ENCODE measurements at regions not wholly inside any gene's neighbourhood (a gene's known extent, or its start where the extent isn't known, plus 50 kb on each side); places are given as distances from the start of the nearest gene placed in this dataset.

DNA sequence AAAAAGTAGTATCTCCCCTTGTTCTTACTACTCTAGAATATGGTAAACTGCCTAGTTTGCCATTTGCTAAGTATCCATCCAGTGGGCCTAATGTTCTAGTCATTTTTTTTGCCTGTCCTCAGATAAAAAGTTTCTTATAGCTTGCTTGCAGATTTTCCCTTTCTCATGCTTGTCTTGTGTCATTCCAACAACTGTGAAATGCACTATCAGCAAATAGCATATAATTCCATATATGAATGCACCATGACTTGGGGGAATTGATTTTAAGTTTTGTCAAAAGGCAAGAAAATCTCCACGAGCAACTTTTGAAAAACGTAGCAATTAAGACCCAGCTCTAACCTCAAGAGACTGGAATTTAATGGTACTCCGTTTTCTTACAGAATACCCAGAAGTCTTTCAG is 286.2 kb upstream of the GPR149 start:
- no peaks in the 10 kb centered on the region for H3K27me3 Mint-ChIP-seq
- H3K4me1 Mint-ChIP-seq (ENCODE audit: low read depth), result no peaks in the 10 kb centered on the region
- intact Hi-C loops (cut with micrococcal nuclease), result no loop called here
- POLR2A ChIA-PET, result no interaction called here
- H3K9me3 Mint-ChIP-seq, result no peaks in the 10 kb centered on the region
- DNase-seq, result no peak
- no peaks in the 10 kb centered on the region for H3K36me3 Mint-ChIP-seq
- no peak overlapping the region for H3K27ac Mint-ChIP-seq
- CTCF ChIA-PET, result no interaction called here
- H3K4me3 Mint-ChIP-seq, result no peak overlapping the region

DNA sequence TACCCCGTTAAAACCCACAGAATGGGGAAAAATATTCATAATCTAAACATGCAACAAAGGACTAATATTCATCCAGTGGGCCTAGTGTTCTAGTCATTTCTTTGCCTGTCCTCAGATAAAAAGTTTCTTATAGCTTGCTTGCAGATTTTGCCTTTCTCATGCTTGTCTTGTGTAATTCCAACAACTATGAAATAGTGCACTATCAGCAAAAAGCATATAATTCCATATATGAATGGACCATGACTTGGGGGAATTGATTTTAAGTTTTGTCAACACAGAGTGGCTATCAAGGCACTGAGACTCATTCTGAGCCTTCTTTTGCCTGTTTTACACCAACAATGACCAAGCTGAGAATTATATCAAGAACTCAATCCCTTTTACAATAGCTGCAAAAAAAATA is 278.6 kb upstream of the GPR149 start:
- no peaks in the 10 kb centered on the region for H3K9me3 Mint-ChIP-seq
- DNase-seq, result no peak
- no peaks in the 10 kb centered on the region for H3K4me1 Mint-ChIP-seq (ENCODE audit: low read depth)
- CTCF ChIA-PET, result no interaction called here
- POLR2A ChIA-PET, result no interaction called here
- no peak overlapping the region for H3K4me3 Mint-ChIP-seq
- no peak overlapping the region for H3K27ac Mint-ChIP-seq
- no peaks in the 10 kb centered on the region for H3K27me3 Mint-ChIP-seq
- intact Hi-C loops (cut with micrococcal nuclease), result no loop called here
- H3K36me3 Mint-ChIP-seq, result no peaks in the 10 kb centered on the region

DNA sequence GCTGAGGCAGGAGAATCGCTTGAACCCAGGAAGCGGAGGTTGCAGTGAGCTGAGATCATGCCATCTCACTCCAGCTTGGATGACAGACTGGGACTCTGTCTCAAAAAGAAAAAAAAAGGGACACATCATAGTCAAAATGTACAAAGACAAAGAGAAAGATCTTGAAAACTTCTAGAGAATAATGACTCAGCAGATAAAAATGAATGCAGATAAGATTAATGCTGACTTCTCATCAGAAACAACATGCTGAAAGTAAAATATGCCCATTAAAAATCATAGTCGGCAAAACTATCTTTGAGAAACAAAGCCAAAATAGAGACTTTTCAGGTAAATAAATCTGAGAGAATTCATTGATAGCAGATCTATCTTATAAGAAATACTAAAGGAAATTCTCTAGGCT is 271.1 kb upstream of the GPR149 start:
- DNase-seq, result no peak
- no peaks in the 10 kb centered on the region for H3K4me1 Mint-ChIP-seq (ENCODE audit: low read depth)
- H3K36me3 Mint-ChIP-seq, result no peaks in the 10 kb centered on the region
- no peaks in the 10 kb centered on the region for H3K9me3 Mint-ChIP-seq
- ChIA-PET CTCF (no interaction called here), POLR2A (no interaction called here)
- intact Hi-C loops (cut with micrococcal nuclease), result no loop called here
- H3K4me3 Mint-ChIP-seq, result no peak overlapping the region
- no peaks in the 10 kb centered on the region for H3K27me3 Mint-ChIP-seq
- no peak overlapping the region for H3K27ac Mint-ChIP-seq

DNA sequence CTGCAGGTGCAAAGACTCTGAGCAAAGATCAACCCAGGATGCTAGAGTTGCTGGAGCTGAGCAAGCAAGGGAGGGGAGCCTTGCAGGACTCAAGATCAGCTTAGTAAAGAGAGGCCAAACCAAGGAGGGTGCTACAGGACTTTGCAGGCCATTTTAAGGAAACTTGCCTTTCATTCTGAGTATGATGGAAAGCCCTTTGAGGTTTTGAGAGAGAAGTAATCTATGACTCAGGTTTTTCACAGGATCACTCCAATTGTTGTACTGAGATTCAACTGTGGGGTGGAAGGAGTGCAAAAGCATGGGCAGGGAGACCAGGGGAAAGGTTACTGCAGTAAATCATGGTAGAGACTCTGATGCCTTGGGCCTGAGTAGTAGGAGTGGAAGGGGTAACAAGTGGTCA is 260.4 kb upstream of the GPR149 start:
- no peaks in the 10 kb centered on the region for H3K9me3 Mint-ChIP-seq
- CTCF ChIA-PET, result no interaction called here
- no peaks in the 10 kb centered on the region for H3K36me3 Mint-ChIP-seq
- intact Hi-C loops (cut with micrococcal nuclease), result no loop called here
- no peak overlapping the region for H3K27ac Mint-ChIP-seq
- H3K4me3 Mint-ChIP-seq, result no peak overlapping the region
- no peaks in the 10 kb centered on the region for H3K4me1 Mint-ChIP-seq (ENCODE audit: low read depth)
- DNase-seq, result no peak
- no peaks in the 10 kb centered on the region for H3K27me3 Mint-ChIP-seq
- POLR2A ChIA-PET, result no interaction called here

DNA sequence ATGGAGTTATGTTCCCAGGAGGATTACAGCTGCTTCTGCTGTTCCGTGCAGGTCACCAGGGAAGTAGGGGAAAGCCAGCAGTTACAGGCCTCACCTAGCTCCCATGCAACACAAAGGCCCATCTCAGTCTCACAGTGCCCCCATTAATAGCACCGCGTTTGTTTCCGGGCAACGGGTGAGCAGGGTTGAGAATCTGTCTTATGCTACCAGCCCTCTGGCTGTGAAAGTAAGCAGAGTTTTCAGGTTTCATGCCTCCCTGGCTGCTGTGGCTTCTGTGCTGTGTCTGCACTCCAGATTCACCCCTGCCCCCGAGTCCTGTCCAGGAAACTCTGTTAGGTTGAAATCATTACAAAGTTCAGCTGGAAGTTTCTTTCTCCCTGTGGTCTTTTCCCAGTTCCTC is 254.4 kb upstream of the GPR149 start:
- peaks cover 26% of the 10 kb centered on the region for H3K9me3 Mint-ChIP-seq
- no peaks in the 10 kb centered on the region for H3K36me3 Mint-ChIP-seq
- ChIA-PET POLR2A (no interaction called here), CTCF (no interaction called here)
- H3K27ac Mint-ChIP-seq, result no peak overlapping the region
- no peak for DNase-seq
- no peaks in the 10 kb centered on the region for H3K27me3 Mint-ChIP-seq
- no peaks in the 10 kb centered on the region for H3K4me1 Mint-ChIP-seq (ENCODE audit: low read depth)
- intact Hi-C loops (cut with micrococcal nuclease), result no loop called here
- H3K4me3 Mint-ChIP-seq, result no peak overlapping the region

DNA sequence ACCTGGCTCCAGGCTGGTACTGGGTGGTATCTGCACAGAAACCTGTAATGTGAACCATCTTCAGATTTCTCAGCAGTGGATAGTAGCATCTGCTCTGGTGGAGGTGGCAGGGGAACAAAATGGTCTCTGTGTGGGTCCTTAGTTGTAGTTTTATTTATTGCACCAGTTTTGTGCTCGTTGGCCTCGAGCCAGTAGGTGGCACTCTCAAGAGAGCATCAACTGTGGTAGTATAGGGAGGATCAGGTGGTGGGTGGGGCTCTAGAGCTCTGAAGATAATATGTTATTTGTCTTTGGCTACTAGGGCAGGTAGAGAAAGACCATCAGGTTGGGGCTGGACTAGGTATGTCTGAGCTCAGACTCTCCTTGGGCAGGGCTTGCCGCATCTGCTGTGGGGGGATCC is 254.0 kb upstream of the GPR149 start:
- DNase-seq, result no peak
- no peak overlapping the region for H3K4me3 Mint-ChIP-seq
- H3K4me1 Mint-ChIP-seq (ENCODE audit: low read depth), result no peaks in the 10 kb centered on the region
- CTCF ChIA-PET, result no interaction called here
- H3K36me3 Mint-ChIP-seq, result no peaks in the 10 kb centered on the region
- H3K9me3 Mint-ChIP-seq, result peaks cover 26% of the 10 kb centered on the region
- no peaks in the 10 kb centered on the region for H3K27me3 Mint-ChIP-seq
- intact Hi-C loops (cut with micrococcal nuclease), result no loop called here
- POLR2A ChIA-PET, result no interaction called here
- H3K27ac Mint-ChIP-seq, result no peak overlapping the region

DNA sequence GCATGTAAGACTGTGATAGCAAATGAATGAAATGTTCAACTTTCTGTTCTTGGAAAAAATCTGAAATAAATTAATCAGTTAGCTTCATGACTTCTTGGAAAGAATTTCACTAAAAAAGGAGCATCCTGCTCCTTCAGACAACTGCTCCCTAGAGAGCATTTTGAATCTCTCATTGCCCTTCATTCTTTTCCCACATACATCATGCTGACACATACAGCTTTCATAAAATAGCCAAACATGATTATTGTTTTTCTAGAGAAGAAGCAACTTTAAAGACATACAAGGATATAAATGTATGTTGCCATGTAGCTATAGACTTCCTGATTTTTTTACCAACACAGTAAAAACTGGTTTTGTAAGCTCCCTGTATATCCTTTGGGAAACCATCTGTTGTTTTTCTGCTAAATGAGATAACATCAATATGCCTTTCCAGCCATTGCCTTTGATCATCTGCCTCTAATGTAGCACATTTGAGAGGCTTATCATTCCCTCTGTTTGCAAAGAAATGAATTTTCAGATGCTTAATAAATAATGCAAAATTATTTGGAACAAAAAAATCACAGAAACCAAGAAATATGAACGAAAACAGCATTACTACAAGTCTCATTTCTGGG is 248.2 kb upstream of the GPR149 start:
- no peaks in the 10 kb centered on the region for H3K4me1 Mint-ChIP-seq (ENCODE audit: low read depth)
- no peak overlapping the region for H3K4me3 Mint-ChIP-seq
- H3K27me3 Mint-ChIP-seq, result no peaks in the 10 kb centered on the region
- CTCF ChIA-PET, result no interaction called here
- H3K36me3 Mint-ChIP-seq, result no peaks in the 10 kb centered on the region
- intact Hi-C loops (cut with micrococcal nuclease), result no loop called here
- no peak for DNase-seq
- POLR2A ChIA-PET, result no interaction called here
- peaks cover 14% of the 10 kb centered on the region for H3K9me3 Mint-ChIP-seq
- H3K27ac Mint-ChIP-seq, result no peak overlapping the region

DNA sequence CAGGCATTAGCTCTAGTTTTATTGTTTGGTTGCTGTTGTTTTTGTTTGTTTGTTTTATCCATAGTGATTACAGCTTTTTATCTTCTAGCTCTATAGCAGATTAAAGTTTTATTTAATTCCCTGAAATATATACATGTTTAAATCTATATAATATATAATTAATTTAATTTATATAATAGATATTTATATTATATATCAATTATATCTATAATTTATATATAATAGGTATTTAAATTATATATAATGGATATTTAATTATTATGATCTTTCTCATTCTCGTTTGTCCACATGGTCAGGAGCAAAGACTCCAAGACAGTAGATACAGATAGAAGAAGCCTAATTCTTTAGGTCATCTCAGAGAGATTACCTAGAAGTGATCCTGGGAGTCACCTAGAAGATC is 238.8 kb upstream of the GPR149 start:
- Mint-ChIP-seq H3K27ac (no peak overlapping the region), H3K9me3 (peaks cover 3% of the 10 kb centered on the region), H3K36me3 (no peaks in the 10 kb centered on the region), H3K4me3 (no peak overlapping the region), H3K4me1 (ENCODE audit: low read depth) (no peaks in the 10 kb centered on the region), H3K27me3 (no peaks in the 10 kb centered on the region)
- intact Hi-C loops (cut with micrococcal nuclease), result no loop called here
- ChIA-PET POLR2A (no interaction called here), CTCF (no interaction called here)
- no peak for DNase-seq

DNA sequence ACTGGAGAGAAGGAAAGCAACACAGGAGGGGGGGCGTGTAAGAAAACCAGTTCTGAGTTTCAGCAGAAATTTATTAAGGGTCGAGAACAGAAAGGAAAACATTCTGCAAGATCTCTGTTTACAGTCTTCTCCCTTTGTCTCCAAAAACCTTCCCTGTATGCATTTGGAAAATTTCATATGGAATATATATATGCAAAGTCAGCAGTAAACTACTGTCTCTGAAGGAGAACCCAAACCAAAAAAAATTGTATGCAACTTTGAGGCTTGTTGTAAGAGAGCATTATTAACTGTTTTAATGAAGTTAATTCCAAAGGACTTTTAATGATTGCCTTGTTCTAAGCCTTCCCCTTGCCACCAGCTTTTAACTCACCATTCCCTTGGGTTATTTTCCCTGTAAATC is 238.2 kb upstream of the GPR149 start:
- CTCF ChIA-PET, result no interaction called here
- POLR2A ChIA-PET, result no interaction called here
- no peak for DNase-seq
- H3K36me3 Mint-ChIP-seq, result no peaks in the 10 kb centered on the region
- no peaks in the 10 kb centered on the region for H3K27me3 Mint-ChIP-seq
- H3K4me3 Mint-ChIP-seq, result no peak overlapping the region
- peaks cover 3% of the 10 kb centered on the region for H3K9me3 Mint-ChIP-seq
- intact Hi-C loops (cut with micrococcal nuclease), result no loop called here
- H3K27ac Mint-ChIP-seq, result no peak overlapping the region
- H3K4me1 Mint-ChIP-seq (ENCODE audit: low read depth), result no peaks in the 10 kb centered on the region

DNA sequence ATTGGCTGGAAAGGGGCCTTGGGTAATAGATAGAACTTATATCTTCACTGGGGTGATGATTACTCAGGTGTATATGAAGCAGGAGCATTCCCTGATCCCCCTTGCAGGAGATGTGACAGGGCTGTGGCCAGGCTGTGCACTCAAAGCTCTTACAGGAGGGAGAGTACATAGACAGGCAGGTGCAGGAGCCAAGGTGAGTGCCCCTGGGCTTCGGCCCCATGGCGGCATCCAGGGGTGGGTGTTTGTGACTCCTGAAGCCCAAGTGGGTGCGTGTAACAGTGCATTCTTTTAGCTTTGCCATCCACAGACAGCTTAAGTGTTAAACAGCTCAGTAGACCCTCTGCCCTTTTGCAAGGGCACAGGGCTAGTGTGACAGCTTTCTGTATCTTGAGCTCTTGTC is 236.6 kb upstream of the GPR149 start:
- H3K36me3 Mint-ChIP-seq, result no peaks in the 10 kb centered on the region
- intact Hi-C loops (cut with micrococcal nuclease), result no loop called here
- peaks cover 10% of the 10 kb centered on the region for H3K9me3 Mint-ChIP-seq
- no peak overlapping the region for H3K4me3 Mint-ChIP-seq
- CTCF ChIA-PET, result no interaction called here
- DNase-seq, result no peak
- POLR2A ChIA-PET, result no interaction called here
- no peak overlapping the region for H3K27ac Mint-ChIP-seq
- H3K4me1 Mint-ChIP-seq (ENCODE audit: low read depth), result no peaks in the 10 kb centered on the region
- H3K27me3 Mint-ChIP-seq, result no peaks in the 10 kb centered on the region

DNA sequence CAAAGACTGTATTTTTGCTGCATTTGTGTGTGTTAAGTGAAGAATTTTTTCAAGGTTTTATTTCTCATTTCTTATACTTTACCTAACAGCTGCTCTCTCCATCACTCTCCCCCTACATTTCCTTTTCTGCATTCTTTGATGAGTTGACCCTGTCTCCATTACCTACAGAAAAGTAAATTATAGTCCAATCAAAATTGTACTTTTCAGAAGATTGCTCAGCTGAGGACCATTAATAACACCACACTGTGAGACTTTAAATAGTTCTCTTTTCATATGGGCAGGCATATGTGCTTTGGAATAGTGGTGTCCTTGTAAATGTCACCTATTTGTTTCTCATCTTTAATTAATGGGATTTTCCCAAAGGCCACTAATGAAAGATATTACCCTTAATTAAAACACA is 234.7 kb upstream of the GPR149 start:
- Mint-ChIP-seq H3K27ac (no peak overlapping the region), H3K9me3 (peaks cover 7% of the 10 kb centered on the region), H3K4me3 (no peak overlapping the region), H3K36me3 (no peaks in the 10 kb centered on the region), H3K27me3 (no peaks in the 10 kb centered on the region), H3K4me1 (ENCODE audit: low read depth) (no peaks in the 10 kb centered on the region)
- POLR2A ChIA-PET, result no interaction called here
- intact Hi-C loops (cut with micrococcal nuclease), result no loop called here
- CTCF ChIA-PET, result no interaction called here
- DNase-seq, result no peak

DNA sequence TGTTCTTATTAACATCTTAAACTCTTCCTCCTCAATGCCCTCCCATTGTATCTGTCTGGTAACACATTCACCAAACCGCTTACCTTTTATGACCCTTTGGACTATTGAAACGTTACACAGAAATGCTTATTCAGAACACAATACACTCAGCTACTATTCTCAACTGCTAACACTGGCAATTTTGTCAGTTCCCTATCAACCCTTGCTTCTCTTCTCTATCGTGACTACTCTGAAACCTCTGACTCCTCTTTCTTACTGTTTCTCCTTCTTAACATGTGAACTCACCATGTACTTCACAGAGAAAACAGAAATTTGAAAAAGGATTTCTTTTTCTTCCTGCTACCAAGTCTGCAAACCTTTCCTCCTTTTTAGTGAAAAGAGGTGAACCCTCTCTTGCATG is 232.9 kb upstream of the GPR149 start:
- H3K4me3 Mint-ChIP-seq, result no peak overlapping the region

DNA sequence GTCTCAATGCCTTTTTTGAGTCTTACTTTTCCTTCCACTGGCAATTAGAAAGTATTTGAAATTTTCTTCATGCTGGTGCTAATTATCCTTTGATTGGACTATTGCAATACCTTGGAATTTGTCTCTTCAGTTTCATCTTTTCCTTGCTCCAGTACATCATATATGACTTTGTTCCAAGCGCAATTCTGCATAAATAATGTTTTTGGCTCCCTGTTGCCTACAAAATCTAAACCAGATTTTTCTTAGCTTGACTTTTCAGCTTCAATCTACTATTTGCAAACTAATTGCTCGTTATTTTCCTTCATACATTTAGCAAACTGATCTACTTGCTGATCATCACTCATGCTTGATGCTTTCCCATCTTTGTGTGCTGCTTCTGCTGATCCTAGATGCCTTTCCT is 230.8 kb upstream of the GPR149 start:
- POLR2A ChIA-PET, result no interaction called here
- H3K4me3 Mint-ChIP-seq, result no peak overlapping the region
- peaks cover 7% of the 10 kb centered on the region for H3K9me3 Mint-ChIP-seq
- intact Hi-C loops (cut with micrococcal nuclease), result no loop called here
- no peaks in the 10 kb centered on the region for H3K4me1 Mint-ChIP-seq (ENCODE audit: low read depth)
- DNase-seq, result no peak
- CTCF ChIA-PET, result no interaction called here
- no peak overlapping the region for H3K27ac Mint-ChIP-seq
- H3K36me3 Mint-ChIP-seq, result no peaks in the 10 kb centered on the region
- no peaks in the 10 kb centered on the region for H3K27me3 Mint-ChIP-seq

More for the DNA sequence above, 232.9 kb upstream of the GPR149 start:
- Mint-ChIP-seq H3K9me3 (peaks cover 7% of the 10 kb centered on the region), H3K27me3 (no peaks in the 10 kb centered on the region), H3K4me1 (ENCODE audit: low read depth) (no peaks in the 10 kb centered on the region), H3K36me3 (no peaks in the 10 kb centered on the region), H3K27ac (no peak overlapping the region)
- ChIA-PET CTCF (no interaction called here), POLR2A (no interaction called here)
- no peak for DNase-seq
- intact Hi-C loops (cut with micrococcal nuclease), result no loop called here

DNA sequence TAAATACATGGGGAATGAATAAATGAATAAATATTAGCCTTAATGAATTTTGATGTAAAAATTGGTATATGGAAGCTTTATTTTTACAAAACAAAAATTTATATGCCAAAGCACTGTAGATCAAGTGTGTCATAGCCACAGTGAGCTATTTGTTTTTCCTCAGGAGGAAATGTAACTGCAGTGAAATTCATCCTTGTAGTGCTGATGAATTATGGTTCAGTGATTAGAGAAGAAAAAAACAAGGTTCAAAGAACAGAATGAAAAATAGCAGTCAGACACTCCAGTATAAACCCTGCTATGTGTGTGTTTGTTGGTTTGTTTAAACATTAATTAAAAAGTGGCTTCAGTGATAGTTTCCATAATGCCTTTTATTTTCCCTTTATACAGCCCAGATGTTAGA is 228.0 kb upstream of the GPR149 start:
- ChIA-PET POLR2A (no interaction called here), CTCF (no interaction called here)
- no peak overlapping the region for H3K4me3 Mint-ChIP-seq
- H3K9me3 Mint-ChIP-seq, result peaks cover 6% of the 10 kb centered on the region
- no peaks in the 10 kb centered on the region for H3K4me1 Mint-ChIP-seq (ENCODE audit: low read depth)
- DNase-seq, result no peak
- no peaks in the 10 kb centered on the region for H3K27me3 Mint-ChIP-seq
- no peaks in the 10 kb centered on the region for H3K36me3 Mint-ChIP-seq
- intact Hi-C loops (cut with micrococcal nuclease), result no loop called here
- H3K27ac Mint-ChIP-seq, result no peak overlapping the region

Measured in activated CD4-positive, alpha-beta memory T cell treated with anti-CD3 and anti-CD28 coated beads for 36 hours (primary cell).